Activated naive CD4-positive, alpha-beta T cell treated with Interleukin-2 at 50 U/mL for 16 hours (primary cell): ENCODE measurements at regions not wholly inside any gene's neighbourhood (a gene's known extent, or its start where the extent isn't known, plus 50 kb on each side); places are given as distances from the start of the nearest gene placed in this dataset.

Source experiments
- DNase-seq: peaks from one replicate; pipeline ENCODE4 v3.0.0-alpha.2; 2020

GRCh38 chr2:5304640-5305039 lies 387.5 kb upstream of the SOX11 start:
- DNase-seq, result no peak

- no peak for DNase-seq
Observed at GRCh38 chr2:5315041-5315440, 377.1 kb upstream of the SOX11 start.

- no peak for DNase-seq
Observed at GRCh38 chr2:5315512-5315911, 376.7 kb upstream of the SOX11 start.

GRCh38 chr2:5316001-5316490 lies 376.1 kb upstream of the SOX11 start:
- DNase-seq, result no peak

GRCh38 chr2:5319493-5319892 lies 372.7 kb upstream of the SOX11 start:
- no peak for DNase-seq

GRCh38 chr2:5322396-5322795 lies 369.8 kb upstream of the SOX11 start:
- DNase-seq, result no peak

- DNase-seq, result no peak
Observed at GRCh38 chr2:5325523-5325922, 366.7 kb upstream of the SOX11 start.

- DNase-seq, result no peak
Observed at GRCh38 chr2:5328826-5329225, 363.4 kb upstream of the SOX11 start.

GRCh38 chr2:5329763-5330162 lies 362.4 kb upstream of the SOX11 start:
- no peak for DNase-seq

- DNase-seq, result no peak
Observed at GRCh38 chr2:5330961-5331360, 361.2 kb upstream of the SOX11 start.

- DNase-seq, result no peak
Observed at GRCh38 chr2:5332925-5333324, 359.3 kb upstream of the SOX11 start.

- no peak for DNase-seq
Observed at GRCh38 chr2:5339473-5339872, 352.7 kb upstream of the SOX11 start.

- DNase-seq, result no peak
Observed at GRCh38 chr2:5343785-5344335, 348.3 kb upstream of the SOX11 start.

- DNase-seq, result no peak
Observed at GRCh38 chr2:5352286-5352685, 339.9 kb upstream of the SOX11 start.

GRCh38 chr2:5353565-5353964 lies 338.6 kb upstream of the SOX11 start:
- DNase-seq, result no peak

GRCh38 chr2:5359397-5359796 lies 332.8 kb upstream of the SOX11 start:
- DNase-seq, result no peak

GRCh38 chr2:5360081-5360480 lies 332.1 kb upstream of the SOX11 start:
- no peak for DNase-seq

GRCh38 chr2:5364361-5364760 lies 327.8 kb upstream of the SOX11 start:
- DNase-seq, result no peak

GRCh38 chr2:5365871-5366461 lies 326.2 kb upstream of the SOX11 start:
- DNase-seq, result peak; percentile 4

GRCh38 chr2:5367321-5367720 lies 324.9 kb upstream of the SOX11 start:
- DNase-seq, result no peak

- DNase-seq, result no peak
Observed at GRCh38 chr2:5368263-5368662, 323.9 kb upstream of the SOX11 start.

GRCh38 chr2:5369510-5369909 lies 322.7 kb upstream of the SOX11 start:
- DNase-seq, result no peak

GRCh38 chr2:5370158-5370557 lies 322.0 kb upstream of the SOX11 start:
- DNase-seq, result no peak

- DNase-seq, result no peak
Observed at GRCh38 chr2:5372141-5372540, 320.0 kb upstream of the SOX11 start.

- no peak for DNase-seq
Observed at GRCh38 chr2:5373200-5373599, 319.0 kb upstream of the SOX11 start.
